Fibroblast of villous mesenchyme (primary cell): ENCODE measurements at regions not wholly inside any gene's neighbourhood (a gene's known extent, or its start where the extent isn't known, plus 50 kb on each side); places are given as distances from the start of the nearest gene placed in this dataset.

Source experiments
- DNase-seq: peaks from one replicate; pipeline ENCODE4 v3.0.0-alpha.2; 2010; ENCODE audit warnings: low read depth
- H3K4me3 ChIP-seq: 2 replicates; pipeline ENCODE4 v1.5.1; 2011; ENCODE audit warnings: low read depth, mild to moderate bottlenecking, low read length
- CTCF ChIP-seq: IDR thresholded peaks from 2 replicates; pipeline ENCODE4 v1.5.1; 2012; ENCODE audit warnings: low read depth, mild to moderate bottlenecking, low read length; ENCODE audit not compliant: insufficient read depth

- DNase-seq = no peak
- TF ChIP-seq CTCF = no peak
Measured at GRCh38 chr6:85273870-85274269, 176.0 kb upstream of the NT5E start.

DNA sequence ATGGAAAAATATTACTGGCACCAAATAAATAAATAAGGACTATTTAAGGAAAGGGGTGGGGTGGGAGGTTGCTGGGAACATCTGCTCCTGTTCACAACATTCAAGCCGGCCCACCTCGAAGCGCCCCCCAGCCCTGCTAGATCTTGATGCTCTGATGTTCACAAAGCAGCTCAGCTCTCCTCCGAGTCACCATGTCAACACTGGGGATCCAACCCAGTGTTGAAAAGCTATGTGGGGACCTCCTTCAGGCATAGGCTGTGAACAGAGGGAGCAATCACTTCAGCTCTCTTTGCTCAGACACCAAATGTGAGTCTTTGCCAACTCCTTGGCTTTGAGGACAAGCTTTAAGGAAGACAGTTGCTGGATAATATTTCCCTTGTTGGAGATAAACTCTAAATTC lies 176.8 kb upstream of the NT5E start:
- no peak for TF ChIP-seq CTCF
- H3K4me3 ChIP-seq = no peak overlapping the region
- DNase-seq = no peak

More at GRCh38 chr6:85273870-85274269, 176.0 kb upstream of the NT5E start:
- no peak overlapping the region for H3K4me3 ChIP-seq

DNA sequence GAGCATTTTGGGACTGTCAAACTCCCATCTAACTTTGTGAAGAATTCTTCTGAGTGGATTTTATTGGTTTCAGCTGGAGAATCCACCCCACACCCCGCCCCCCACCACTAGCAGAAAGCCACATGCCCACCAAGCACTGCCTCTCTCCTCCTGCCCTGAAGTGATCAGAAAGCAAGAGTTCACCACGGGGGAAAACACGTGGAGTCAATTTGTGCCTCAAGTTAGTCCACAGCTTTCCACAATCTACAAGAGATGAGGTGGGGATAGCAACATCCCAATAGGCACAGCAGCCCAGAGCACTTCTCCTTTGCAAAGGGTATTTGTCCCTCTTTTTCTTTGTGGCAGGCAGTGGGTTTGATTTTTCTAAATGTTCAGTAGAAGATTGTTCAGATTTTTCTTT lies 177.3 kb upstream of the NT5E start:
- TF ChIP-seq CTCF = no peak
- no peak for DNase-seq
- H3K4me3 ChIP-seq = no peak overlapping the region

GRCh38 chr6:85262621-85263020 lies 187.3 kb upstream of the NT5E start:
- no peak overlapping the region for H3K4me3 ChIP-seq
- no peak for TF ChIP-seq CTCF
- DNase-seq = no peak

GRCh38 chr6:85261271-85261670 lies 188.6 kb upstream of the NT5E start:
- TF ChIP-seq CTCF = no peak
- no peak overlapping the region for H3K4me3 ChIP-seq
- DNase-seq = no peak

GRCh38 chr6:85255661-85256060 lies 194.2 kb upstream of the NT5E start:
- TF ChIP-seq CTCF = no peak
- no peak overlapping the region for H3K4me3 ChIP-seq
- no peak for DNase-seq

- no peak for TF ChIP-seq CTCF
- H3K4me3 ChIP-seq = no peak overlapping the region
- no peak for DNase-seq
Measured at GRCh38 chr6:85252552-85252951, 197.3 kb upstream of the NT5E start.
